Endodermal cell (in vitro differentiated cells): ENCODE measurements at regions not wholly inside any gene's neighbourhood (a gene's known extent, or its start where the extent isn't known, plus 50 kb on each side); places are given as distances from the start of the nearest gene placed in this dataset.

Source experiments
- DNase-seq: peaks from one replicate; pipeline ENCODE4 v3.0.0-alpha.2; 2017
- H3K27ac ChIP-seq: 2 replicates; pipeline ENCODE4 v1.5.1; 2013; ENCODE audit warnings: mild to moderate bottlenecking, low read depth, low read length, moderate library complexity
- H3K27me3 ChIP-seq: 2 replicates; pipeline ENCODE4 v1.6.1; 2013; ENCODE audit warnings: mild to moderate bottlenecking, low read length, moderate library complexity; ENCODE audit not compliant: insufficient read depth, control insufficient read depth, poor library complexity, severe bottlenecking
- H3K36me3 ChIP-seq: 2 replicates; pipeline ENCODE4 v1.7.0; 2013; ENCODE audit warnings: mild to moderate bottlenecking, low read length, moderate library complexity; ENCODE audit not compliant: control insufficient read depth, insufficient read depth
- H3K4me1 ChIP-seq: one replicate; pipeline ENCODE4 v1.7.0; 2013; ENCODE audit warnings: low read length; ENCODE audit not compliant: control insufficient read depth, insufficient read depth
- H3K4me3 ChIP-seq: 2 replicates; pipeline ENCODE4 v1.5.1; 2013; ENCODE audit warnings: mild to moderate bottlenecking, low read length, moderate library complexity
- H3K9ac ChIP-seq: 2 replicates; pipeline ENCODE4 v1.6.1; 2013; ENCODE audit warnings: mild to moderate bottlenecking, low read length, moderate library complexity; ENCODE audit not compliant: poor library complexity, severe bottlenecking; ENCODE audit errors: extremely low read depth
- H3K9me3 ChIP-seq: 2 replicates; pipeline ENCODE4 v1.6.1; 2013; ENCODE audit warnings: mild to moderate bottlenecking, low read length, moderate library complexity; ENCODE audit not compliant: control insufficient read depth
- H3K27ac Mint-ChIP-seq: 2 replicates; pipeline ENCODE4 v1.8.0; 2020; ENCODE audit warnings: mixed read lengths
- H3K27me3 Mint-ChIP-seq: 2 replicates; pipeline ENCODE4 v1.8.0; 2021; ENCODE audit warnings: mild to moderate bottlenecking, mixed read lengths; ENCODE audit not compliant: insufficient read depth
- H3K36me3 Mint-ChIP-seq: 2 replicates; pipeline ENCODE4 v1.8.0; 2020; ENCODE audit warnings: low read depth, mixed read lengths
- H3K4me1 Mint-ChIP-seq: 2 replicates; pipeline ENCODE4 v1.8.0; 2020; ENCODE audit warnings: mixed read lengths
- H3K4me3 Mint-ChIP-seq: 2 replicates; pipeline ENCODE4 v1.8.0; 2020; ENCODE audit warnings: mild to moderate bottlenecking, moderate library complexity, mixed read lengths
- H3K9me3 Mint-ChIP-seq: 2 replicates; pipeline ENCODE4 v1.8.0; 2020; ENCODE audit warnings: mild to moderate bottlenecking, mixed read lengths
- CTCF ChIP-seq: fragments of 200-600 bp; sonication (generic); conservative IDR thresholded peaks from 2 replicates; pipeline ENCODE4 v1.5.0; 2021; ENCODE audit warnings: antibody characterized with exemption, mild to moderate bottlenecking
- WGBS, 2 experiments: methylation state at CpG; one replicate each; pipeline versions ENCODE4 v1.1.5 to v1.1.7; 2013; ENCODE audit warnings: missing lambda C conversion rate in 2 of 2, mixed read lengths in 1 of 2; ENCODE audit not compliant: insufficient coverage in 1 of 2, insufficient read length in 1 of 2; 5-methylcytosine and 5-hydroxymethylcytosine counted together

GRCh38 chr1:166282391-166283137 lies 115.8 kb upstream of the FAM78B start:
- Mint-ChIP-seq H3K27ac (no peak overlapping the region), H3K36me3 (no peaks in the 10 kb centered on the region), H3K4me3 (no peak overlapping the region), H3K27me3 (peaks cover 3% of the 10 kb centered on the region), H3K9me3 (peaks cover 2% of the 10 kb centered on the region), H3K4me1 (no peaks in the 10 kb centered on the region)
- Histone ChIP-seq H3K27ac (no peak overlapping the region), H3K36me3 (no peaks in the 10 kb centered on the region), H3K4me1 (no peaks in the 10 kb centered on the region), H3K27me3 (no peaks in the 10 kb centered on the region), H3K9me3 (peaks cover 5% of the 10 kb centered on the region), H3K4me3 (no peak overlapping the region), H3K9ac (no peak overlapping the region)
- 71 to 92% methylated on average over 1 to 3 of the region's 3 CpGs for WGBS, 2 experiments
- TF ChIP-seq CTCF, result no peak
- no peak for DNase-seq

- no peaks in the 10 kb centered on the region for H3K9me3 ChIP-seq
- H3K9me3 Mint-ChIP-seq, result peaks cover 2% of the 10 kb centered on the region
- H3K4me3 Mint-ChIP-seq, result no peak overlapping the region
- H3K36me3 Mint-ChIP-seq, result no peaks in the 10 kb centered on the region
- H3K4me1 ChIP-seq, result no peaks in the 10 kb centered on the region
- no peaks in the 10 kb centered on the region for H3K4me1 Mint-ChIP-seq
- H3K9ac ChIP-seq, result no peak overlapping the region
- DNase-seq, result no peak
- H3K36me3 ChIP-seq, result no peaks in the 10 kb centered on the region
- H3K27ac ChIP-seq, result no peak overlapping the region
- H3K27ac Mint-ChIP-seq, result no peak overlapping the region
- peaks cover 3% of the 10 kb centered on the region for H3K27me3 Mint-ChIP-seq
- 95% methylated on average over 5 to 6 of the region's 6 CpGs for WGBS, 2 experiments
- no peak for TF ChIP-seq CTCF
- H3K27me3 ChIP-seq, result no peaks in the 10 kb centered on the region
- no peak overlapping the region for H3K4me3 ChIP-seq
Measured at GRCh38 chr1:166283190-166283589, 116.4 kb upstream of the FAM78B start.

GRCh38 chr1:166283600-166283999 lies 116.8 kb upstream of the FAM78B start:
- 90 to 94% methylated on average over 5 of the region's 5 CpGs for WGBS, 2 experiments
- H3K36me3 Mint-ChIP-seq, result no peaks in the 10 kb centered on the region
- H3K4me1 ChIP-seq, result no peaks in the 10 kb centered on the region
- TF ChIP-seq CTCF, result no peak
- H3K27me3 ChIP-seq, result no peaks in the 10 kb centered on the region
- no peaks in the 10 kb centered on the region for H3K4me1 Mint-ChIP-seq
- no peak for DNase-seq
- peaks cover 2% of the 10 kb centered on the region for H3K9me3 Mint-ChIP-seq
- no peak overlapping the region for H3K4me3 ChIP-seq
- no peaks in the 10 kb centered on the region for H3K36me3 ChIP-seq
- H3K27ac Mint-ChIP-seq, result no peak overlapping the region
- H3K27me3 Mint-ChIP-seq, result peaks cover 3% of the 10 kb centered on the region
- H3K27ac ChIP-seq, result no peak overlapping the region
- no peak overlapping the region for H3K9ac ChIP-seq
- no peak overlapping the region for H3K4me3 Mint-ChIP-seq
- H3K9me3 ChIP-seq, result no peaks in the 10 kb centered on the region
